ENCODE measurements at regions not wholly inside any gene's neighbourhood (a gene's known extent, or its start where the extent isn't known, plus 50 kb on each side); places are given as distances from the start of the nearest gene placed in this dataset.
"Not testable (repeated sequence)": the region's sequence is repeated elsewhere in the genome, so short reads cannot be mapped to it uniquely, and the experiment has no call there.

- DNase-seq: no peak
These were observed 59.3 kb downstream of the EBLN2 start for GRCh38 chr3:73120710-73121109.

- no peak for DNase-seq
These were observed 60.3 kb downstream of the EBLN2 start for GRCh38 chr3:73121669-73122331.

- DNase-seq: no peak
These were observed 72.6 kb downstream of the EBLN2 start for GRCh38 chr3:73134034-73134433.

GRCh38 chr3:73136941-73137340, 75.5 kb downstream of the EBLN2 start:
- no peak for DNase-seq

- no peak for DNase-seq
These were observed 76.4 kb downstream of the EBLN2 start for GRCh38 chr3:73137736-73138403.

- no peak for DNase-seq
These were observed 79.4 kb downstream of the EBLN2 start for GRCh38 chr3:73140772-73141442.

GRCh38 chr3:73141525-73141924, 80.1 kb downstream of the EBLN2 start:
- no peak for DNase-seq

- DNase-seq: no peak
These were observed 81.9 kb downstream of the EBLN2 start for GRCh38 chr3:73143401-73143800.

- DNase-seq: no peak
These were observed 82.4 kb downstream of the EBLN2 start for GRCh38 chr3:73143821-73144237.

GRCh38 chr3:73144276-73144675, 82.8 kb downstream of the EBLN2 start:
- DNase-seq: no peak

- DNase-seq: no peak
These were observed 83.4 kb downstream of the EBLN2 start for GRCh38 chr3:73144828-73145227.

- DNase-seq: not testable (repeated sequence)
These were observed 86.0 kb downstream of the EBLN2 start for GRCh38 chr3:73147479-73147878.

GRCh38 chr3:73148206-73148605, 86.7 kb downstream of the EBLN2 start:
- DNase-seq: no peak

- DNase-seq: no peak
These were observed 87.2 kb downstream of the EBLN2 start for GRCh38 chr3:73148682-73149081.

GRCh38 chr3:73150369-73151130, 89.1 kb downstream of the EBLN2 start:
- no peak for DNase-seq

GRCh38 chr3:73152571-73152970, 91.1 kb downstream of the EBLN2 start:
- DNase-seq: not testable (repeated sequence)

GRCh38 chr3:73153057-73153456, 91.6 kb downstream of the EBLN2 start:
- not testable (repeated sequence) for DNase-seq

- not testable (repeated sequence) for DNase-seq
These were observed 92.8 kb downstream of the EBLN2 start for GRCh38 chr3:73154261-73154660.

- not testable (repeated sequence) for DNase-seq
These were observed 94.0 kb downstream of the EBLN2 start for GRCh38 chr3:73155441-73155840.

- DNase-seq: no peak
These were observed 103.2 kb downstream of the EBLN2 start for GRCh38 chr3:73164622-73165021.

GRCh38 chr3:73175698-73176097, 114.2 kb downstream of the EBLN2 start:
- DNase-seq: no peak

GRCh38 chr3:73176941-73177340, 115.5 kb downstream of the EBLN2 start:
- DNase-seq: no peak

- DNase-seq: no peak
These were observed 116.4 kb downstream of the EBLN2 start for GRCh38 chr3:73177827-73178226.
